Endothelial cell of umbilical vein (primary cell): ENCODE measurements at regions not wholly inside any gene's neighbourhood (a gene's known extent, or its start where the extent isn't known, plus 50 kb on each side); places are given as distances from the start of the nearest gene placed in this dataset.

Experiments
- JUN ChIP-seq: IDR thresholded peaks from 2 replicates; pipeline ENCODE4 v1.6.1; 2011; ENCODE audit warnings: borderline replicate concordance, low read depth; ENCODE audit not compliant: insufficient read length, insufficient read depth
- POLR2A ChIP-seq: IDR thresholded peaks from 2 replicates; pipeline ENCODE4 v1.6.1; 2012; ENCODE audit warnings: low read depth, mild to moderate bottlenecking, control low read depth, low read length
- POLR2AphosphoS5 ChIP-seq: IDR thresholded peaks from 2 replicates; pipeline ENCODE4 v1.6.1; 2012; ENCODE audit warnings: low read depth, mild to moderate bottlenecking, control low read depth, low read length, moderate library complexity; ENCODE audit not compliant: insufficient read depth
- TF ChIP-seq, protein P1 (sequence below), 2 donors: IDR thresholded peaks; 1 replicate in 1 of 2; 2 replicates in 1 of 2; pipeline ENCODE4 v1.5.1; 2011; ENCODE audit warnings: low read length in 2 of 2, mild to moderate bottlenecking in 2 of 2, moderate library complexity in 2 of 2, control low read depth in 1 of 2, inconsistent platforms in 1 of 2, low read depth in 1 of 2; ENCODE audit not compliant: insufficient read depth in 1 of 2; ENCODE audit errors: extremely low read depth in 1 of 2

- TF ChIP-seq, protein P1, sequence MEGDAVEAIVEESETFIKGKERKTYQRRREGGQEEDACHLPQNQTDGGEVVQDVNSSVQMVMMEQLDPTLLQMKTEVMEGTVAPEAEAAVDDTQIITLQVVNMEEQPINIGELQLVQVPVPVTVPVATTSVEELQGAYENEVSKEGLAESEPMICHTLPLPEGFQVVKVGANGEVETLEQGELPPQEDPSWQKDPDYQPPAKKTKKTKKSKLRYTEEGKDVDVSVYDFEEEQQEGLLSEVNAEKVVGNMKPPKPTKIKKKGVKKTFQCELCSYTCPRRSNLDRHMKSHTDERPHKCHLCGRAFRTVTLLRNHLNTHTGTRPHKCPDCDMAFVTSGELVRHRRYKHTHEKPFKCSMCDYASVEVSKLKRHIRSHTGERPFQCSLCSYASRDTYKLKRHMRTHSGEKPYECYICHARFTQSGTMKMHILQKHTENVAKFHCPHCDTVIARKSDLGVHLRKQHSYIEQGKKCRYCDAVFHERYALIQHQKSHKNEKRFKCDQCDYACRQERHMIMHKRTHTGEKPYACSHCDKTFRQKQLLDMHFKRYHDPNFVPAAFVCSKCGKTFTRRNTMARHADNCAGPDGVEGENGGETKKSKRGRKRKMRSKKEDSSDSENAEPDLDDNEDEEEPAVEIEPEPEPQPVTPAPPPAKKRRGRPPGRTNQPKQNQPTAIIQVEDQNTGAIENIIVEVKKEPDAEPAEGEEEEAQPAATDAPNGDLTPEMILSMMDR (IDR thresholded peaks at IDR 0.05; ENCODE audit: extremely low read depth in 1 of 2, insufficient read depth in 1 of 2, low read depth in 1 of 2, low read length in 2 of 2), result no peak
- TF ChIP-seq POLR2AphosphoS5 (no peak), POLR2A (no peak), JUN (no peak)
Observed at GRCh38 chr16:48029768-48030167, 126.0 kb downstream of the ABCC12 start.
